Neural crest cell (in vitro differentiated cells): ENCODE measurements at regions not wholly inside any gene's neighbourhood (a gene's known extent, or its start where the extent isn't known, plus 50 kb on each side); places are given as distances from the start of the nearest gene placed in this dataset.
"Not testable (repeated sequence)": the region's sequence is repeated elsewhere in the genome, so short reads cannot be mapped to it uniquely, and the experiment has no call there.

Experiments
- DNase-seq: peaks from one replicate; pipeline ENCODE4 v3.0.0; 2021; ENCODE audit warnings: low read depth, mixed read lengths, low spot score
- H3K27ac Mint-ChIP-seq: one replicate; pipeline ENCODE4 v1.8.0; 2021; ENCODE audit warnings: mild to moderate bottlenecking, mixed read lengths; ENCODE audit not compliant: unreplicated experiment
- H3K27me3 Mint-ChIP-seq: 2 replicates; pipeline ENCODE4 v1.8.0; 2021; ENCODE audit warnings: low read depth, mild to moderate bottlenecking, mixed read lengths
- H3K36me3 Mint-ChIP-seq: 2 replicates; pipeline ENCODE4 v1.8.0; 2021; ENCODE audit warnings: low read depth, mild to moderate bottlenecking, mixed read lengths
- H3K4me1 Mint-ChIP-seq: 2 replicates; pipeline ENCODE4 v1.8.0; 2021; ENCODE audit warnings: mixed read lengths
- H3K4me3 Mint-ChIP-seq: one replicate; pipeline ENCODE4 v1.8.0; 2021; ENCODE audit warnings: mild to moderate bottlenecking, mixed read lengths
- H3K9me3 Mint-ChIP-seq: 2 replicates; pipeline ENCODE4 v1.8.0; 2021; ENCODE audit warnings: mixed read lengths
- TF ChIP-seq, protein P1 (sequence below): fragments of 200-600 bp; sonication (generic); conservative IDR thresholded peaks from 2 replicates; pipeline ENCODE4 v1.5.0; 2021; ENCODE audit warnings: antibody characterized with exemption, mild to moderate bottlenecking

DNA sequence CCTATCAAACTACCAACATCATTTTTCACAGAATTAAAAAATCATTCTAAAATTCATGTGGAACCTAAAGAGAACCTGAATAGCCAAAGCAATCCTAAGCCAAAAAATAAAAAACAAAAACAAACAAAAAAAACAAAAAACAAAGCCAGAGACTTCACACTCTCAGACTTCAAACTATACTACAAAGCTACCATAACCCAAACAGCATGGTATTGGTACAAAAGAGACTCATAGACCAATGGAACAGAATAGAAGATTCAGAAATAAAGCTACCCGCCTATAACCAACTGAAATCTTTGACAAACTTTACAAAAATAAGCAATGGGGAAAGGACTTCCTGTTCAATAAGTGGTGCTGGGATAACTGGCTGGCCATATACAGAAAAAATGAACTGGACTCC is 152.3 kb upstream of the SMIM31 start:
- no peaks in the 10 kb centered on the region for H3K27me3 Mint-ChIP-seq

DNA sequence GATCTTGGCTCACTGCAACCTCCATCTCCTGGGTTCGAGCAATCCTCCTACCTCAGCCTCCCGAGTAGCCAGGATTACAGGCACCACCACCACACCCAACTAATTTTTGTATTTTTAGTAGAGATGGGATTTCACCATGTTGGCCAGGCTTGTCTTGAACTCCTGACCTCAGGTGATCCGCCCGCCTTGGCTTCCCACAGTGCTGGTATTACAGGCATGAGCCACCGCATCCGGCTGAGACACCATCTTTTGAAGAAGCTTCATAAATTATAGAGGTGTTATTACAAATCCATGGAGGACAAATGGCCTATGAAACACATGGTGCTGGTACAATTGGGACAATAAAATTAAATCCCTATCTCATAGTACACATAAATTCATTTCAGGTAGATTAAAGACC is 148.1 kb upstream of the SMIM31 start:
- H3K36me3 Mint-ChIP-seq, DNase-seq, H3K27ac Mint-ChIP-seq, H3K27me3 Mint-ChIP-seq, H3K4me1 Mint-ChIP-seq, H3K9me3 Mint-ChIP-seq, H3K4me3 Mint-ChIP-seq: not testable (repeated sequence)

More for the DNA sequence above, 152.3 kb upstream of the SMIM31 start:
- H3K27ac Mint-ChIP-seq = no peak overlapping the region
- H3K9me3 Mint-ChIP-seq = peaks cover 7% of the 10 kb centered on the region
- TF ChIP-seq, protein P1, sequence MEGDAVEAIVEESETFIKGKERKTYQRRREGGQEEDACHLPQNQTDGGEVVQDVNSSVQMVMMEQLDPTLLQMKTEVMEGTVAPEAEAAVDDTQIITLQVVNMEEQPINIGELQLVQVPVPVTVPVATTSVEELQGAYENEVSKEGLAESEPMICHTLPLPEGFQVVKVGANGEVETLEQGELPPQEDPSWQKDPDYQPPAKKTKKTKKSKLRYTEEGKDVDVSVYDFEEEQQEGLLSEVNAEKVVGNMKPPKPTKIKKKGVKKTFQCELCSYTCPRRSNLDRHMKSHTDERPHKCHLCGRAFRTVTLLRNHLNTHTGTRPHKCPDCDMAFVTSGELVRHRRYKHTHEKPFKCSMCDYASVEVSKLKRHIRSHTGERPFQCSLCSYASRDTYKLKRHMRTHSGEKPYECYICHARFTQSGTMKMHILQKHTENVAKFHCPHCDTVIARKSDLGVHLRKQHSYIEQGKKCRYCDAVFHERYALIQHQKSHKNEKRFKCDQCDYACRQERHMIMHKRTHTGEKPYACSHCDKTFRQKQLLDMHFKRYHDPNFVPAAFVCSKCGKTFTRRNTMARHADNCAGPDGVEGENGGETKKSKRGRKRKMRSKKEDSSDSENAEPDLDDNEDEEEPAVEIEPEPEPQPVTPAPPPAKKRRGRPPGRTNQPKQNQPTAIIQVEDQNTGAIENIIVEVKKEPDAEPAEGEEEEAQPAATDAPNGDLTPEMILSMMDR = no peak
- no peaks in the 10 kb centered on the region for H3K4me1 Mint-ChIP-seq
- H3K36me3 Mint-ChIP-seq = peaks cover 4% of the 10 kb centered on the region
- no peak overlapping the region for H3K4me3 Mint-ChIP-seq
- no peak for DNase-seq

DNA sequence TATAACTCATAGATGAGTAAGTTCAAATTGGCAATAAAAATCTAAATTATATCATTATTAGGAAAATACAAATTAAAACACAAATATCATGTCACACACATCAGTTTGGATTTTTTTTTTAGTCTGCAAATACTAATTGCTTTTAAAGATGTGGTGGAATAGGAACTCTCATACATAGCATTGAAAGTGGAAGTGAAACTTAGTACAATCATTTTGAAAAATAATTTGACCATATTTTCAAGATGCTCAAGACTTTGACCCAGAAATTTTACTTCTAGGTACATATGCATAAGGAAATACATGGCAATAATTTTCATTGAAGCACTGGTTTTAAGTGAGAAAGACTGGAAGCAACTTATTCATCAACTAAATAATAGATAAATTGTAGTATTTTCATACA is 147.5 kb upstream of the SMIM31 start:
- no peak overlapping the region for H3K27ac Mint-ChIP-seq
- H3K27me3 Mint-ChIP-seq = no peaks in the 10 kb centered on the region
- peaks cover 5% of the 10 kb centered on the region for H3K9me3 Mint-ChIP-seq
- no peak overlapping the region for H3K4me3 Mint-ChIP-seq
- H3K36me3 Mint-ChIP-seq = peaks cover 4% of the 10 kb centered on the region
- H3K4me1 Mint-ChIP-seq = no peaks in the 10 kb centered on the region
- TF ChIP-seq, protein P1 = no peak
- no peak for DNase-seq

DNA sequence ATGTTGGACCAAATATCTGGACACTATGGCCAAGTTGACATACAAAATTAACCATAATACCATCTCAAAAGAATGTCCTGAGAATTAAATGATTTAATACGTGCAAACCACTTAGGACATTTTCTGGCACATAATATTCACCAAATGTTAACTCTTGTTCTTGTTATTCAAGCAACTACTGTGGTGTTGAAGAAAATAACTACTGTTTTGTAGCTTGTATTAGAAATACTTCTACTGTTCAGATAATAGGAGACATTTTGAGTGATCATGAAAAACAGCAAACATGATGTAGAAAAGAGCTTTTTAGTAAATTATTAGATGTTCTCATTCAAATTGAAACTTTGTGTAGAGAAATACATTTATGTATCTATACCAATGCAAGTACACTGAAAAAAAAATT is 140.7 kb upstream of the SMIM31 start:
- peaks cover 3% of the 10 kb centered on the region for H3K4me1 Mint-ChIP-seq
- no peaks in the 10 kb centered on the region for H3K27me3 Mint-ChIP-seq
- no peak overlapping the region for H3K4me3 Mint-ChIP-seq
- no peak overlapping the region for H3K27ac Mint-ChIP-seq
- no peak for DNase-seq
- H3K9me3 Mint-ChIP-seq = no peaks in the 10 kb centered on the region
- TF ChIP-seq, protein P1 = no peak
- no peaks in the 10 kb centered on the region for H3K36me3 Mint-ChIP-seq

DNA sequence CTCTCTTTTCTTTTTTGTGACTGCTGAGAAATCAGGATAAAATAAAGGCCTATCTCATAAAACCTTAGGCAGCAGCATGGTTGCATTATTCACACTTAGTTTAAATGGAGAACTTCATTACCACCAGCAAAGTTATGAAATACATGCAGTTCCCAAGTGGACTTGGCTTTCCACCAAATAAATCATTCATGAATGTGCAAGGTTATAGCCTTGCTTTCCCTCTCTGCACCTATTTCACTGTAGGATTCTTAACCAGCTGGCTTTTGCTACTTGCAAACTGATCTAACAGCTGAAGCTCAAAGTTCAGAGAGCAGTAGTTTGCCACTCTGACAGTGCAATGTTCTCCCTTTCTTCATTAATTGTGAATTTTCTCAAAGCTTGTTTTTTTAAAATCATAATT is 140.1 kb upstream of the SMIM31 start:
- H3K36me3 Mint-ChIP-seq = no peaks in the 10 kb centered on the region
- no peak overlapping the region for H3K27ac Mint-ChIP-seq
- no peak overlapping the region for H3K4me3 Mint-ChIP-seq
- TF ChIP-seq, protein P1 = no peak
- no peak for DNase-seq
- H3K9me3 Mint-ChIP-seq = no peaks in the 10 kb centered on the region
- peaks cover 3% of the 10 kb centered on the region for H3K4me1 Mint-ChIP-seq
- no peaks in the 10 kb centered on the region for H3K27me3 Mint-ChIP-seq

DNA sequence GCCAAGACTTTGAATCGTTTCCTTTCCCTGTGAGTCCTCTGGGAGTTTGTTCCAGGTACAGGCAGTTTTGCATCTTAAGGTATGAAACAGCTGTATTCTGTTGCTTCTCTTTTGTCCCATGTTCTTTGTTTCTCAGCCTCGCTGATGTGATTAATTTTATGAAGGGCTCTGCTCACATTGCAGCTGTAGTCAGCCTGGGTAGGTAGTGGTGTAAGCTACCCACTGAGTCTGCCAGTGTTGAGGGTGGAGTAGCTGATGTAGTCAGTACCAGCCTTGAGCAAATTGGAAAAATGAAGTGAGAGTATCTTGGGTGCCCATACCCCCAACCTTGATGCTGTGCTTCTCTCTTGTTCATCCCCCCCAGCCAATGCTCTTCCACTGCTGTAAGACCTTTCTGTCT is 139.6 kb upstream of the SMIM31 start:
- TF ChIP-seq, protein P1 = no peak
- no peak for DNase-seq
- H3K27me3 Mint-ChIP-seq = no peaks in the 10 kb centered on the region
- H3K27ac Mint-ChIP-seq = no peak overlapping the region
- H3K4me3 Mint-ChIP-seq = no peak overlapping the region
- H3K4me1 Mint-ChIP-seq = peaks cover 3% of the 10 kb centered on the region
- H3K36me3 Mint-ChIP-seq = no peaks in the 10 kb centered on the region
- H3K9me3 Mint-ChIP-seq = no peaks in the 10 kb centered on the region
